Stimulated activated CD8-positive, alpha-beta memory T cell treated with anti-CD3 and anti-CD28 coated beads, Interleukin-15, amount 100 ng/mL, for 24 hours (primary cell): ENCODE measurements at regions not wholly inside any gene's neighbourhood (a gene's known extent, or its start where the extent isn't known, plus 50 kb on each side); places are given as distances from the start of the nearest gene placed in this dataset.

ENCODE experiments used
- DNase-seq: peaks from one replicate; pipeline ENCODE4 v3.0.0-alpha.2; 2020; ENCODE audit warnings: low read depth

GRCh38 chr1:234932511-234933430, 195.9 kb downstream of the TOMM20 start:
- DNase-seq = no peak

DNA sequence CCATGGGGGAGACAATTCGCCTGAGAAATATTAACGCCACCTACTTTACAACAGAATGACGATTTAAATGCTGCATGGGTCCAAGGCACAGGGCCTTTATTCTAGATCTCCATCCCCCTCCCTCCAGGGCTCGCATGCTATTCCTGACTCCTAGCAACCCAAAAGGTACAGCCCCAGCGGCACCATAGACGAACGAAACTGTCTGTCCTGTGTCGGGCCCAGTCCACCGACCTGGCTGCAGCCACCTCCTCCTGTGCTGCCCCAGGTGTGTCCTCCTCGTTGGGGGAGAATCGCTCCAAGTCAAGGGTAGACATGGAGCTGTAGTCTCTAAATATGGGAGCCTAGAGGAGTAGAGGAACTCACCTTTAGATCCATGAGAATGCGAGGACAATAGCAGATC, 196.5 kb downstream of the TOMM20 start:
- no peak for DNase-seq

- no peak for DNase-seq
Observed at GRCh38 chr1:234931404-234931973, 197.1 kb downstream of the TOMM20 start.

DNA sequence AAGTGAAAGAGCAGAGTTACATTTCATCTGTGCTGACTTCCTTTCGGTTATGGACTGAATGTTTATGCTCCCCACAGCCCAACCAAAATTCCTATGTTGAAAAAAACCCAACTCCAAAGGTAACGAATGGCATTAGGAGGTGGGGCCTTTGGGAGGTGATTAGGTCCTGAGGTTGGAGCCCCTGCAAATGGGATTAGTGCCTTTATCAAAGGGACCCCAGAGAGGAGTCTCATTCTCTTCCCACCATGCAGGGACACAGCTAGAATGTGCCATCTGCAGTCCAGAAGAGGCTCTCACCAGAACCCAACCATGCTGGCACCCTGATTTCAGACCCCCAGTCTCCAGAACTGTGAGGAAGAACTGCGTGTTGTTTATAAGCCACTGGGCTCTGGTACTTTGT, 199.3 kb downstream of the TOMM20 start:
- DNase-seq = no peak

GRCh38 chr1:234928642-234929041, 200.0 kb downstream of the TOMM20 start:
- no peak for DNase-seq

DNA sequence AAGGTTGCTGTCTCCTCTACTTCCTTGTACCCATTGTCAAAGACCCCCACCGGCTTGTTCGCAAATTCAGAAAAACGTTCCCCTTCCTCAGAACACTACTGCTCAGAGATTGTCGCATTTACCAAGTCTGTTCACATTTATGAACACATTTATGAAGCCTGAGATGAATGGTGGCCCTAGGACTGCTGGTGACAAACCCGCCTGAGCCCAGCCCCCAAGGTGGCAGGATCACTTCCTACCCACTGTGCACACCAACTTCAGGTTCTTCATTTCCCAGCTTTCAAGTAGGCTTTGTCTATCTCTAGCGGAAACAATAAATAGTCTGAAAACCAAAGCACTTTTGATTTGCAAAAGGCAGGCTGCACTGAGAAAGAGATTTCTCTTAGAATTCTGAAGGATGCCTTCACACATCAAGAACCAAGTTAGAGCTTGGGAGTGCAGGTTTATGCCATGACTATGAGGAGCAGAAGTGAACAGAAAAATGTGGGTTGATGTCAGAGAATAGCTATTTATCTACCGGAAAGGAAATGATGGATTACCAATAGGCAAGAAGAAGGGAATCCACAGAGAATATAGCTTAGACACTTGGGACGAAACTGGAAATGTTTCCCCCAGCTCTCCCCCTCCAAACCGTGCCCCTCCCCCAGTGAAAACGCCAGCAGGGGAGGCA, 200.5 kb downstream of the TOMM20 start:
- DNase-seq = no peak

DNA sequence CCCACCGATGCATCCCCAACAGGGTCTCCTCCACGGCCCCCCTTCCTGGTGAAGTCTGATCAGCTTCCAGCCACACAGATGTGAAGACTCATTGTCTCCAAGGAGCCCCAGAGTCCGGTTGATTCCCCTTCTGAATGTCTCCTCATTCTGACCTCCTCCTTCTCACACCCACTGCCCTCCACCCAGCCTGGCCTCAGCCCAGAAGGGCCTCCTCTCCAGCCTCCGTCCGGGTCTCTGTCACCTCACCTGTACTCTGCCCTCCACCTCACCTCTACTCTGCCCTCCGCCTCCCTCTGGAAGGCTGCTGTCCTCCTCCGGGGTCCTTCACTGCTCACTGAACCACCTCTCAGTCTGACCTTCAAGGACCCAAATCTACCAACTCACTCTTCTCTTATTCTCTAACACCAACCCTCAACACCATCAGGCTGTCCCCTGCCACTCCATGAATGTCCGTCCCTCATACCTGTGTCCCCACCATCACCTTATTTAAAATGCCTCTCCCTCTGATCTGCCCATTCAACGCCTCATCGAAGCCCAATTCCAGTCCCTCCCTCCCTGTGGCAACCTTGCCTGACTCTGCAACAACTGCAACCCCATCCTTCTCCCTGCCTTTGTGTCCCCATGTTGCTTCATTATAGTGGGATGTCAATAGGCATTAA, 201.2 kb downstream of the TOMM20 start:
- no peak for DNase-seq

- DNase-seq = no peak
Observed at GRCh38 chr1:234926559-234927311, 201.9 kb downstream of the TOMM20 start.

DNA sequence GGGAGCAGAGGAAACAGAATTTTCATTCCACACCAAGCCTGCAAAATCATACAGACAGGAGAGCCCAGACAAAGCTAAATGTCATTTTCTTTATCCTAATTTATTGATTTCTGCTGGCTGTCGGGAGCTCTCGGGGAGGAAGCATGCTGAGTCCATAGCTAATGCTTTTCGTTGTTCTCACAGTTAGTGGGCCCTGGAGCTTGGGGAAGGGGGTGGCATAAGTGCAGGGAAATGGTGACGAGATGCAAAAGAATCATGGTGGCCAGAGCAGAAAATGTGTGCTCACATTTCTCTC, 202.4 kb downstream of the TOMM20 start:
- DNase-seq = no peak

DNA sequence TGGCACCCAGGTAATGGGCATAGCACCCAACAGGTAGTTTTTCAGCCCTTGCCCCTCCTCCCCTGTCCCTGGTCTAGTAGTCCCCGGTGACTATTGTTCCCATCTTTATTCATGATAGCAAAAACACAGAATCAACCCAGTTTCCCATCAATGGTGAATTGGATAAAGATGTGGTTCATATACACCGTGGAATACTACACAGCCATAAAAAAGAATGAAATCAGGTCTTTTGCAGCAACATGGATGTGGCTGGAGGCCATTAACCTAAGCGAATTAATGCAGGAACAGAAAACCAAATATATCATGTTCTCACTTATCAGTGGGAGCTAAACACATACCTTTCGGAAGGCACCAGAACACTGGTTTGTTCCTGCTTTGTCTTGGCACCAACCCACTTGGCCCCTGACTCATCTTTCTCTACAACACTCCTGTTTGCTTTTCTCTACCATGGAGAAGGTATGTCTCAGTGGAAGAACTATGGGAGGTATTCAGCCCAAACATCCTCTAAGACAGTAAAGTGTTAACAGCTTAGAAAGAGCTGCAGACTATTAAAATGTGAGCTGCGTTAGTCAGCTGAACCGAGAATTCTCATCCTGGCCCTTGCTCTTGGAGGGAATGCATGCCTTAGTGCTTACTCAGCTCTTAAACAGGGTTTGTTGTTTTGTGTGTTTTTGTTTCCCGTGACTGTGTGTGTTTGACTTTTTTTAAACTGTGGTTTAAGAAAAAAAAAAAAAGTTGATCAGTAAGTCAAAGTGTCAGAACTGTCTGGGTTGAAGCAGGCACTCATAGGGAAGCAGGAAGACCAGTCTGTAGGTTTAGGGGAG, 203.0 kb downstream of the TOMM20 start:
- DNase-seq = no peak

- DNase-seq = no peak
Observed at GRCh38 chr1:234924450-234925355, 203.9 kb downstream of the TOMM20 start.

DNA sequence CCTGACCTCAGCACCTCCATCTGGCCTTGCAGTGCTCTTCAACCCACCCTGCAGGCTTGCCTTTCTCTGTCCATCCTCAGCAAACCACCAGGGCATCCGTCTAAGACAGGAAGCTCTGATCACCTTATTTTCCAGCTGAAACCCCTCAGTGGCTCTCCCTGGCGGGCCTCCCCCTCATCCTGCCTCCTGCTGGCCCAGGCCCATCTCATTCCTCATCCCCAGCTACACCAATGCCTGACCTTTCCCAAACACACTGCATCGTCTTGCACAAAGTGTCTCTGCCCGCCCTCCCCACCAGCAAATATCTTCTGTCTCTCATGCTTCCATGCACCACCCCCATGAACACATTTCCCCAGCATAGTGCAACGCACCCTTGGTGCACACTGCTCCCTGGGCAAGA, 205.0 kb downstream of the TOMM20 start:
- DNase-seq = no peak

DNA sequence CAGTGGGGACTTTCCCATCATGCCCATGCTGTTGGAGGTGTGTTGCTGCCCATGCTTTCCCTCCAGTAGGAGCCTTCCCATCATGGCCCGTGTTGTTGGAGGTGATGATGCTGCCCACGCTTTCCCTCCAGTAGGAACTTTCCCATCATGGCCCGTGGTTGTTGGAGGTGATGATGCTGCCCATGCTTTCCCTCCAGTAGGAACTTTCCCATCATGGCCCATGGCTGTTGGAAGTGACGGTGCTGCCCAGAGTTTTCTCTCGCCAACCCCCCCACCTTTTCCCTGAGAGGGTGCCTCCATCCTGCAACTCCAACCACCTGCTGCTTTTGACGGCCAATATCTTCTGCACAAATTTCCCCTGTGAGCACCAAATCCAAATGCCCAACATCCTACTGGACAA, 205.7 kb downstream of the TOMM20 start:
- no peak for DNase-seq

GRCh38 chr1:234921266-234922062, 207.2 kb downstream of the TOMM20 start:
- DNase-seq = no peak

GRCh38 chr1:234920843-234921140, 207.8 kb downstream of the TOMM20 start:
- no peak for DNase-seq

DNA sequence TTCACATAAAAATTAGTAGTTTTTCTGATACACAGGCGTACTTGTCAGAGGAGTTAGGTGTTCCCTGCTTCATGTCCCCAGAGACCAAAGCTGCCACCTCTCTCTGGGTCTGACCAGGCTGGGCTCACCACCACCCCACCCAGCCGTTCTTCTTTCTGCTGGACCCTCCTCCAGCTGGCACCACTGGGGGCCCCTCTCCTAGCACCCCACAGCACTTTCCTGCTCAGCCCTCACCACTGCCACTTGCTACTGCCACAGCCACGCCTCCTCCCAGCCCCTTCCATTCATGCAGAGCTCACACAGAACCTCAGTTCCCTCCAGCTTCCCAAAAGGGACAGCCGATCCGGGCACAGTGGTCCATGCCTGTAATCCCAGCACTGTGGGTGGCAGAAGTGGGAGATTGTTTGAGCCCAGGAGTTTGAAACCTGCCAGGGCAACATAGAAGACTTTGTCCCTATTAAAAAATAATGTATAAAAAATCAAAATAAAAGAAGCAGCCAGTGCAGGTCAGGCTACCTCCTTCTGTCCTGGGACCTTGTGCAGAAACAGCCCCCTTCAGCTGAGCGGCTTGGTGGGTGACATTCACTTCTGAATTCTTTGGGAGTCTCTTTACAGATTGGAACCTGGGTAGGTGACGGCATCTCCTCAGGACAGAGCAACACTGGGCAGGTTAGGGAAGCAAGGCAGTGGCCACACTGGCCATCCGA, 208.3 kb downstream of the TOMM20 start:
- DNase-seq = no peak

- no peak for DNase-seq
Observed at GRCh38 chr1:234918961-234919761, 209.5 kb downstream of the TOMM20 start.
